HL-60 (cell line): ENCODE measurements at regions not wholly inside any gene's neighbourhood (a gene's known extent, or its start where the extent isn't known, plus 50 kb on each side); places are given as distances from the start of the nearest gene placed in this dataset.

Experiments used
- DNase-seq, 2 experiments: peaks; one replicate each; pipeline ENCODE4 v3.0.0-alpha.2; 2010 to 2020; ENCODE audit warnings: low read depth in 1 of 2, low spot score in 1 of 2
- H3K27ac ChIP-seq: fragments of 250-450 bp; sonication (Bioruptor Pico); replicated peaks from 2 replicates; pipeline ENCODE4 v1.5.1; 2020; ENCODE audit warnings: mild to moderate bottlenecking, moderate library complexity
- H3K27me3 ChIP-seq: fragments of 250-450 bp; sonication (Bioruptor Pico); 2 replicates; pipeline ENCODE4 v1.5.1; 2021; ENCODE audit warnings: mild to moderate bottlenecking, moderate library complexity; ENCODE audit not compliant: insufficient read depth, poor library complexity, severe bottlenecking
- H3K4me3 ChIP-seq: replicated peaks from 2 replicates; pipeline ENCODE4 v1.5.1; 2011; ENCODE audit warnings: mild to moderate bottlenecking, control low read depth, low read length; ENCODE audit not compliant: insufficient read depth
- CTCF ChIP-seq: IDR thresholded peaks from one replicate; pipeline ENCODE4 v1.5.1; 2011; ENCODE audit warnings: low read length, control low read depth, inconsistent platforms; ENCODE audit not compliant: insufficient read depth
- GABPA ChIP-seq: IDR thresholded peaks from 2 replicates; pipeline ENCODE4 v1.6.1; 2012; ENCODE audit warnings: low read depth
- POLR2AphosphoS5 ChIP-seq: IDR thresholded peaks from 2 replicates; pipeline ENCODE4 v1.6.1; 2012; ENCODE audit warnings: low read depth
- REST ChIP-seq: IDR thresholded peaks from 2 replicates; pipeline ENCODE4 v1.6.1; 2012; ENCODE audit warnings: low read depth; ENCODE audit not compliant: insufficient replicate concordance
- SPI1 ChIP-seq: IDR thresholded peaks from 2 replicates; pipeline ENCODE4 v1.6.1; 2012; ENCODE audit warnings: low read depth, mild to moderate bottlenecking, borderline replicate concordance

GRCh38 chr5:87774804-87775203 is 362.1 kb upstream of the CCNH start:
- H3K27ac ChIP-seq = no peak overlapping the region
- no peak for TF ChIP-seq POLR2AphosphoS5
- no peak for TF ChIP-seq GABPA
- no peak for TF ChIP-seq CTCF
- no peak for TF ChIP-seq REST
- no peak for TF ChIP-seq SPI1
- no peak for DNase-seq
- H3K4me3 ChIP-seq = no peak overlapping the region
- no peaks in the 10 kb centered on the region for H3K27me3 ChIP-seq

GRCh38 chr5:87770601-87771121 is 357.9 kb upstream of the CCNH start:
- no peak overlapping the region for H3K4me3 ChIP-seq
- no peak for DNase-seq

GRCh38 chr5:87770016-87770570 is 357.4 kb upstream of the CCNH start:
- no peak for DNase-seq
- TF ChIP-seq POLR2AphosphoS5 (no peak), REST (no peak), SPI1 (no peak)
- no peak overlapping the region for H3K27ac ChIP-seq
- H3K4me3 ChIP-seq = no peak overlapping the region
- H3K27me3 ChIP-seq = no peaks in the 10 kb centered on the region

More at GRCh38 chr5:87770601-87771121, 357.9 kb upstream of the CCNH start:
- TF ChIP-seq CTCF = no peak
- TF ChIP-seq SPI1 = no peak
- no peak for TF ChIP-seq GABPA
- H3K27me3 ChIP-seq = no peaks in the 10 kb centered on the region
- no peak overlapping the region for H3K27ac ChIP-seq

GRCh38 chr5:87769157-87769556 is 356.4 kb upstream of the CCNH start:
- Histone ChIP-seq H3K27ac (no peak overlapping the region), H3K4me3 (no peak overlapping the region), H3K27me3 (no peaks in the 10 kb centered on the region)
- TF ChIP-seq GABPA (no peak), POLR2AphosphoS5 (no peak), REST (no peak), SPI1 (no peak), CTCF (no peak)
- no peak for DNase-seq
